ENCODE measurements at regions not wholly inside any gene's neighbourhood (a gene's known extent, or its start where the extent isn't known, plus 50 kb on each side); places are given as distances from the start of the nearest gene placed in this dataset.

DNA sequence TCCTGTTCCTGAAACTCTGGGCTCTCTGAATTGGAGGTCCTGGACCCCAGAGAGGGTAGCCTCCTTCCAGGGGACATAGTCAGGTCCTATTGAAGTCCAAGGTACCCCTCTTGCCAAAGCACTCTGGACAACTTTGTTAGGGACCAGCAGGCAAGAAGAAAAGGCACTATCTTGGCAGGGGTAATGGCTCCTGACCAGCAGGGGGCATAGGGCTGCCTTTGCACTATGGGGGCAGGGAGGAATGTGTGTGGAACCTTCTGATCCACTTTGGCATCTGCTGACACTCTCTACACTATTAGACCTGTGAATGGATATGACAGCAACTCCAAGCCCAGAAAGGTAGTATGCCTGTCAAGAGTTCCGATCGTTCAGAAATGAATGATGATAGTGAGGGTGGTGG lies 179.0 kb upstream of the CD180 start:
- Histone ChIP-seq H3K4me3 (no peak overlapping the region), H3K36me3 (no peaks in the 10 kb centered on the region), H3K27me3 (no peaks in the 10 kb centered on the region), H3K27ac (no peak overlapping the region), H3K9me3 (no peaks in the 10 kb centered on the region), H3K4me1 (no peaks in the 10 kb centered on the region)
- TF ChIP-seq, protein P1, sequence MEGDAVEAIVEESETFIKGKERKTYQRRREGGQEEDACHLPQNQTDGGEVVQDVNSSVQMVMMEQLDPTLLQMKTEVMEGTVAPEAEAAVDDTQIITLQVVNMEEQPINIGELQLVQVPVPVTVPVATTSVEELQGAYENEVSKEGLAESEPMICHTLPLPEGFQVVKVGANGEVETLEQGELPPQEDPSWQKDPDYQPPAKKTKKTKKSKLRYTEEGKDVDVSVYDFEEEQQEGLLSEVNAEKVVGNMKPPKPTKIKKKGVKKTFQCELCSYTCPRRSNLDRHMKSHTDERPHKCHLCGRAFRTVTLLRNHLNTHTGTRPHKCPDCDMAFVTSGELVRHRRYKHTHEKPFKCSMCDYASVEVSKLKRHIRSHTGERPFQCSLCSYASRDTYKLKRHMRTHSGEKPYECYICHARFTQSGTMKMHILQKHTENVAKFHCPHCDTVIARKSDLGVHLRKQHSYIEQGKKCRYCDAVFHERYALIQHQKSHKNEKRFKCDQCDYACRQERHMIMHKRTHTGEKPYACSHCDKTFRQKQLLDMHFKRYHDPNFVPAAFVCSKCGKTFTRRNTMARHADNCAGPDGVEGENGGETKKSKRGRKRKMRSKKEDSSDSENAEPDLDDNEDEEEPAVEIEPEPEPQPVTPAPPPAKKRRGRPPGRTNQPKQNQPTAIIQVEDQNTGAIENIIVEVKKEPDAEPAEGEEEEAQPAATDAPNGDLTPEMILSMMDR (IDR thresholded peaks at IDR 0.05): no peak
- no peak for DNase-seq
- intact Hi-C loops (cut with DNase I; ENCODE audit: low total_unique reads): no loop called here

DNA sequence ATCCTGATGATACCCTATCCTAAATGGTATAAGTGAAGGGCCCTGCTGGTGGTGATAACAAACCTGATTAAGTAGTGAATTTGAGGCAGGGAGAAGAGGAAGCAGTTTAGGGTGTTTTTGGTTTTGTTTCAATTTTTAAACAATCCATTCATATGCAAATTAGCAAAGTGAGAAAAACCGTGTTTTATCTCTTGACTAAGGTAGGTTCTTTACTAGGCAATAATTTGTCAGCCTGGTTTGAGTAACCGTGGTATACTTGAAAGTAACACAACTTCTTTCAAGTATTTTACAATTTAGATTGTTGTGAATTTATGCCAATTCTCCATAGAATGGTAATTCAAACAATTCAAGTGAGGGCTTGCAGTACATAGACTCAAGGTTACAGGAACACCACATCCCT lies 177.8 kb upstream of the CD180 start:
- Histone ChIP-seq H3K36me3 (no peaks in the 10 kb centered on the region), H3K4me3 (no peak overlapping the region), H3K4me1 (no peaks in the 10 kb centered on the region), H3K9me3 (no peaks in the 10 kb centered on the region), H3K27ac (no peak overlapping the region), H3K27me3 (no peaks in the 10 kb centered on the region)
- intact Hi-C loops (cut with DNase I; ENCODE audit: low total_unique reads): no loop called here
- DNase-seq: no peak
- TF ChIP-seq, protein P1 (IDR thresholded peaks at IDR 0.05): no peak

DNA sequence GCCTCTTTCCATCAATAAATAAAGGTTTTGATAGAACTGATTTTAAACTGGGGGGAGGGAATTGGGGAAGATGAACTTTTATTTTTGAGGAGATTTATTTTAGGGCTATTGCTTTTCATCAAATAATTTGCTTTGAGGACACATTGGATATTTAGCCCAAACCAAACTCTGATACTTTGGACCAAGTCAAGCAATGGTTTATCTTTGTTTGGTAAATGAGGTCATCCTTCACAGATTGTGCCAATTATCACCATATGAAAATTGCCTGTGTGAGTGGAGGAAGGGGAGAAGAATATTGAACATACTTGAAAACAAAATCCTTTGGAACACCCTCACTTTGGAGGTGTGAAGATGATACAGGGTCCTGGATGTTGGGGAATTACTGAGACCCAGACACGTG lies 176.9 kb upstream of the CD180 start:
- H3K4me1 ChIP-seq: no peaks in the 10 kb centered on the region
- intact Hi-C loops (cut with DNase I; ENCODE audit: low total_unique reads): no loop called here
- no peak overlapping the region for H3K4me3 ChIP-seq
- no peaks in the 10 kb centered on the region for H3K27me3 ChIP-seq
- H3K36me3 ChIP-seq: no peaks in the 10 kb centered on the region
- H3K9me3 ChIP-seq: no peaks in the 10 kb centered on the region
- no peak for DNase-seq
- no peak overlapping the region for H3K27ac ChIP-seq
- TF ChIP-seq, protein P1 (IDR thresholded peaks at IDR 0.05): no peak

DNA sequence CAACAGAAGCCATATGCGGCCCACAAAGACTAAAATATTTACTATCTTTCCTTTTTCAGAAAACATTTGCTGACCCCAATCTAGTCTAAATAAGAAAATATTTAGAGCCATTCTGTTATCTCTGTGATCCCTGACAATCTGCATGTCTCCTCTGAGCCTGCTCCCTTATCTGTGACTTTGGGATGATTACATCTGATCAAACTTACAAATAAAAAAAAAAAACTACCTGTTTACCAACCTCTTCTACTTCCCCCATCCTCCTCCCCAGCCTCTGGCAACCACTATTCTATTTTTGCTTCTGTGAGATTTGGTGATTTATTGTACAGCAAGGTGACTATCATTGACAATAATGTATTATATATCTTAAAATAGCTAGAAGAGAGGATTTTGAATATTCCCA lies 176.3 kb upstream of the CD180 start:
- no peak for DNase-seq
- TF ChIP-seq, protein P1 (IDR thresholded peaks at IDR 0.05): no peak
- H3K36me3 ChIP-seq: no peaks in the 10 kb centered on the region
- intact Hi-C loops (cut with DNase I; ENCODE audit: low total_unique reads): no loop called here
- no peaks in the 10 kb centered on the region for H3K27me3 ChIP-seq
- H3K4me1 ChIP-seq: no peaks in the 10 kb centered on the region
- H3K4me3 ChIP-seq: no peak overlapping the region
- H3K27ac ChIP-seq: no peak overlapping the region
- no peaks in the 10 kb centered on the region for H3K9me3 ChIP-seq

DNA sequence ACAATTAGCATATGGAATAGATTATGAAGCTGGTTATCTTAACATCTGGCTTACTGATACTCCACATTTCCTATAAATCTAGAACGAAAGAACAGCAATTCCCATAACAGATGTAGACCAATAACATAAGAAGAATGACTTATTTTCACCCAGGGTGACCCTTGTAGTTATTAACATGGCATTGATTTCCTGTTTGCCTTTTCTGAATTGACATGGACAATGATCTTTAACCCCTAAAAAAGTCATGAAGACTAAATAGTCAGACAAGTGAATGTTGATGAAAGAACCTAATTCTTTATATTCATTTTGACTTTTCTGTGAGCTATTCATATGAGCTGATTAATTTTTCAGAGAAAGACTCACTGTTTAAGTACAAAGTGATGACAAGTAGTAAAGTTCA lies 175.3 kb upstream of the CD180 start:
- Histone ChIP-seq H3K36me3 (no peaks in the 10 kb centered on the region), H3K27me3 (no peaks in the 10 kb centered on the region), H3K9me3 (no peaks in the 10 kb centered on the region), H3K27ac (no peak overlapping the region), H3K4me3 (no peak overlapping the region), H3K4me1 (no peaks in the 10 kb centered on the region)
- no peak for DNase-seq
- TF ChIP-seq, protein P1 (IDR thresholded peaks at IDR 0.05): no peak
- intact Hi-C loops (cut with DNase I; ENCODE audit: low total_unique reads): no loop called here

DNA sequence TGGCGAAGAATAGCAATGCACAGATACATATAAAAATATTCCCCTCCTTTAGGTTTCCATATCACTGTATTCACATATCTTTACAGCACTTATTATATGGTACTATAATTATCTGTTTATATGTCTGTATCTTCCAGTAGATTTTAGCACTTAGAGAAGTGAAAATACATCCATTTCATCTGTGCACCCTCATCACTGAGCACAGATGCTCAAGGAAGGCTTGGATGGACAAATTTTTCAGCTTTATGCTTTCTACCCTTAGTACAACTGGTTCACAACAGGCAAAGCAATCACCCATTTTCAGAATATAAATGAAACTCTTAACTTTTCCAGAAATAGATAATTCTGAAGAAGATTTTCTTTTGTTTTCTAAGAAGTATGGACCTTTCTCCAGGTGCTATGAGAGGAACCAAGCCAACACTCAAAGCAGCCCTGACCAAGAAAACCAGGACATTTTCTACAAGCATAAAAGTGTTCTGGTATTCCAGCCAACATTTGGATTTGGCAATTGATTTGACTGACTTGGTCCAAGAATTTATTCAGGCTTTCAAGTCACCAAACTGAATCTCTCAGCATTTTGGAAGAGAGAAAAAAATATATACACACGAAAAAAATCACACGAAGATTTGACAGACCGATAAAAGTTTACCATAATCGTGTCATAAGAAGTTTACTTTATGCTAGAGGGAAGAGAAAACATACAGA lies 170.2 kb upstream of the CD180 start:
- H3K4me1 ChIP-seq: no peaks in the 10 kb centered on the region

More for the DNA sequence above, 170.2 kb upstream of the CD180 start:
- intact Hi-C loops (cut with DNase I; ENCODE audit: low total_unique reads): no loop called here
- Histone ChIP-seq H3K9me3 (no peaks in the 10 kb centered on the region), H3K27me3 (no peaks in the 10 kb centered on the region), H3K36me3 (no peaks in the 10 kb centered on the region), H3K4me3 (no peak overlapping the region), H3K27ac (no peak overlapping the region)
- TF ChIP-seq, protein P1 (IDR thresholded peaks at IDR 0.05): no peak
- no peak for DNase-seq

Measured in tibial artery (tissue), 4 donors.